H9 (cell line): ENCODE measurements at regions not wholly inside any gene's neighbourhood (a gene's known extent, or its start where the extent isn't known, plus 50 kb on each side); places are given as distances from the start of the nearest gene placed in this dataset.

Source experiments
- DNase-seq: peaks from one replicate; pipeline ENCODE4 v3.0.0-alpha.2; 2017
- H2AFZ ChIP-seq: one replicate; pipeline ENCODE4 v1.6.1; 2013; ENCODE audit warnings: mild to moderate bottlenecking, low read length, control low read depth, moderate library complexity
- H2AK5ac ChIP-seq: 2 replicates; pipeline ENCODE4 v1.6.1; 2013; ENCODE audit warnings: low read length, control low read depth, mixed read lengths; ENCODE audit not compliant: insufficient read length
- H2BK120ac ChIP-seq: one replicate; pipeline ENCODE4 v1.6.1; 2013; ENCODE audit warnings: low read depth, mild to moderate bottlenecking, low read length, control low read depth, inconsistent platforms; ENCODE audit not compliant: poor library complexity, severe bottlenecking
- H2BK12ac ChIP-seq: 2 replicates; pipeline ENCODE4 v1.6.1; 2013; ENCODE audit warnings: low read length, control low read depth, mixed read lengths, low read depth; ENCODE audit not compliant: insufficient read length
- H2BK15ac ChIP-seq: 2 replicates; pipeline ENCODE4 v1.6.1; 2013; ENCODE audit warnings: low read depth, low read length, control low read depth
- H2BK20ac ChIP-seq: one replicate; pipeline ENCODE4 v1.6.1; 2013; ENCODE audit warnings: low read depth, mild to moderate bottlenecking, low read length, control low read depth, inconsistent platforms; ENCODE audit not compliant: poor library complexity, severe bottlenecking
- H2BK5ac ChIP-seq: 2 replicates; pipeline ENCODE4 v1.6.1; 2013; ENCODE audit warnings: low read length, control low read depth, mixed read lengths; ENCODE audit not compliant: insufficient read length
- H3K14ac ChIP-seq: 2 replicates; pipeline ENCODE4 v1.6.1; 2013; ENCODE audit warnings: low read length, control low read depth; ENCODE audit not compliant: insufficient read depth
- H3K18ac ChIP-seq: 2 replicates; pipeline ENCODE4 v1.6.1; 2013; ENCODE audit warnings: low read depth, mild to moderate bottlenecking, mixed read lengths, low read length, control low read depth; ENCODE audit not compliant: insufficient read length
- H3K23ac ChIP-seq: 2 replicates; pipeline ENCODE4 v1.6.1; 2013; ENCODE audit warnings: low read length, control low read depth, mixed read lengths, low read depth; ENCODE audit not compliant: insufficient read length
- H3K23me2 ChIP-seq: 2 replicates; pipeline ENCODE4 v1.6.1; 2013; ENCODE audit warnings: low read depth, mild to moderate bottlenecking, mixed read lengths, low read length, control low read depth; ENCODE audit not compliant: insufficient read length, poor library complexity, severe bottlenecking
- H3K27ac ChIP-seq: 2 replicates; pipeline ENCODE4 v1.5.1; 2013; ENCODE audit warnings: low read length, control low read depth, mixed read lengths, low read depth; ENCODE audit not compliant: insufficient read length
- H3K27me3 ChIP-seq: 2 replicates; pipeline ENCODE4 v1.6.1; 2013; ENCODE audit warnings: low read length, control low read depth, inconsistent platforms; ENCODE audit not compliant: insufficient read depth
- H3K4ac ChIP-seq: 2 replicates; pipeline ENCODE4 v1.6.1; 2013; ENCODE audit warnings: low read depth, mild to moderate bottlenecking, control low read depth, inconsistent platforms, low read length, moderate library complexity
- H3K4me1 ChIP-seq: 2 replicates; pipeline ENCODE4 v1.6.1; 2013; ENCODE audit warnings: low read length, control low read depth, inconsistent platforms; ENCODE audit not compliant: insufficient read depth
- H3K4me2 ChIP-seq: 2 replicates; pipeline ENCODE4 v1.6.1; 2013; ENCODE audit warnings: low read length, control low read depth, mixed read lengths; ENCODE audit not compliant: insufficient read length, insufficient read depth
- H3K56ac ChIP-seq: 2 replicates; pipeline ENCODE4 v1.6.1; 2013; ENCODE audit warnings: low read depth, mild to moderate bottlenecking, mixed read lengths, low read length, control low read depth; ENCODE audit not compliant: insufficient read length
- H3K79me1 ChIP-seq: 2 replicates; pipeline ENCODE4 v1.6.1; 2013; ENCODE audit warnings: low read depth, mild to moderate bottlenecking, moderate library complexity, low read length, control low read depth, inconsistent platforms; ENCODE audit not compliant: insufficient read depth, poor library complexity, severe bottlenecking
- H3K79me2 ChIP-seq: 2 replicates; pipeline ENCODE4 v1.6.1; 2013; ENCODE audit warnings: low read length, control low read depth, inconsistent platforms; ENCODE audit not compliant: insufficient read depth
- H3K9ac ChIP-seq: 2 replicates; pipeline ENCODE4 v1.6.1; 2013; ENCODE audit warnings: low read length, control low read depth, mixed read lengths; ENCODE audit not compliant: insufficient read length; ENCODE audit errors: extremely low read depth
- H3K9me3 ChIP-seq: one replicate; pipeline ENCODE4 v1.6.1; 2013; ENCODE audit warnings: low read depth, low read length, inconsistent platforms; ENCODE audit not compliant: control insufficient read depth
- H3T11ph ChIP-seq: one replicate; pipeline ENCODE4 v1.6.1; 2013; ENCODE audit warnings: mild to moderate bottlenecking, low read length, control low read depth, inconsistent platforms
- H4K20me1 ChIP-seq: one replicate; pipeline ENCODE4 v1.6.1; 2013; ENCODE audit not compliant: control insufficient read depth, insufficient read length, insufficient read depth
- H4K5ac ChIP-seq: 2 replicates; pipeline ENCODE4 v1.6.1; 2013; ENCODE audit warnings: low read depth, mild to moderate bottlenecking, mixed read lengths, low read length, control low read depth; ENCODE audit not compliant: insufficient read length
- H4K8ac ChIP-seq: replicated peaks from 2 replicates; pipeline ENCODE4 v1.6.1; 2013; ENCODE audit warnings: low read length, control low read depth, mixed read lengths, low read depth; ENCODE audit not compliant: insufficient read length
- H4K91ac ChIP-seq: 2 replicates; pipeline ENCODE4 v1.6.1; 2013; ENCODE audit warnings: low read depth, mild to moderate bottlenecking, moderate library complexity, mixed read lengths, low read length, control low read depth; ENCODE audit not compliant: insufficient read length
- H3K27ac Mint-ChIP-seq, 3 experiments: 2 replicates in 2 of 3; 3 replicates in 1 of 3; pipeline ENCODE4 v1.8.0; 2020 to 2021; ENCODE audit warnings: mixed read lengths in 3 of 3, mild to moderate bottlenecking in 1 of 3, moderate library complexity in 1 of 3
- H3K27me3 Mint-ChIP-seq: 2 replicates; pipeline ENCODE4 v1.8.0; 2021; ENCODE audit warnings: low read depth, mild to moderate bottlenecking, moderate library complexity, mixed read lengths
- H3K36me3 Mint-ChIP-seq, 3 experiments: 2 replicates in 2 of 3; 3 replicates in 1 of 3; pipeline ENCODE4 v1.8.0; 2020 to 2021; ENCODE audit warnings: low read depth in 3 of 3, mixed read lengths in 3 of 3; ENCODE audit not compliant: insufficient read depth in 1 of 3
- H3K4me1 Mint-ChIP-seq, 2 experiments: 2 replicates each; pipeline ENCODE4 v1.8.0; 2020; ENCODE audit warnings: mixed read lengths in 2 of 2
- H3K4me3 Mint-ChIP-seq, 2 experiments: 2 replicates in 1 of 2; 3 replicates in 1 of 2; pipeline ENCODE4 v1.8.0; 2020 to 2021; ENCODE audit warnings: mild to moderate bottlenecking in 2 of 2, mixed read lengths in 2 of 2, moderate library complexity in 1 of 2
- H3K9me3 Mint-ChIP-seq, 2 experiments: 2 replicates in 1 of 2; 3 replicates in 1 of 2; pipeline ENCODE4 v1.8.0; 2020; ENCODE audit warnings: mild to moderate bottlenecking in 2 of 2, mixed read lengths in 2 of 2, moderate library complexity in 1 of 2
- WGBS: extraction: QIAGEN DNeasy Blood & Tissue Kit; methylation state at CpG from one replicate; pipeline ENCODE4 v1.1.7; 2013; ENCODE audit warnings: missing lambda C conversion rate, low lambda C conversion rate, mixed read lengths; ENCODE audit not compliant: insufficient read length; ENCODE audit errors: extremely low coverage; 5-methylcytosine and 5-hydroxymethylcytosine counted together
- TF ChIP-seq, protein P1 (sequence below): fragments of 200-600 bp; sonication (generic); conservative IDR thresholded peaks from 3 replicates; pipeline ENCODE4 v1.8.0; 2021; ENCODE audit warnings: antibody characterized with exemption, mild to moderate bottlenecking

- WGBS: no CpG with 5 or more reads among the region's 1 CpG
- Histone ChIP-seq H4K20me1 (no peaks in the 10 kb centered on the region), H3T11ph (no peak overlapping the region), H3K56ac (no peak overlapping the region), H3K4me1 (no peaks in the 10 kb centered on the region), H3K79me1 (no peaks in the 10 kb centered on the region), H4K5ac (no peak overlapping the region), H2BK12ac (no peak overlapping the region), H2BK120ac (no peak overlapping the region), H3K23me2 (no peaks in the 10 kb centered on the region), H4K8ac (no peak overlapping the region), H2BK5ac (no peak overlapping the region), H4K91ac (no peak overlapping the region), H3K27me3 (no peaks in the 10 kb centered on the region), H2BK20ac (no peak overlapping the region), H3K18ac (no peak overlapping the region), H3K14ac (no peak overlapping the region), H3K4me2 (no peak overlapping the region), H3K9me3 (no peaks in the 10 kb centered on the region), H2AFZ (no peak overlapping the region), H3K23ac (no peak overlapping the region), H3K9ac (no peak overlapping the region), H2AK5ac (no peak overlapping the region), H3K4ac (no peak overlapping the region), H3K79me2 (no peaks in the 10 kb centered on the region), H3K27ac (no peak overlapping the region), H2BK15ac (no peak overlapping the region)
- Mint-ChIP-seq H3K4me1 (no peaks in the 10 kb centered on the region), H3K36me3 (peaks cover 0 to 5% (median 4%) of the 10 kb centered on the region in 3 experiments; a peak in 5 of 7 replicates), H3K27me3 (no peaks in the 10 kb centered on the region), H3K27ac (no peak overlapping the region), H3K4me3 (no peak overlapping the region), H3K9me3 (peaks cover 3 to 4% of the 10 kb centered on the region in 2 experiments; a peak in 4 of 5 replicates)
- no peak for DNase-seq
- TF ChIP-seq, protein P1, sequence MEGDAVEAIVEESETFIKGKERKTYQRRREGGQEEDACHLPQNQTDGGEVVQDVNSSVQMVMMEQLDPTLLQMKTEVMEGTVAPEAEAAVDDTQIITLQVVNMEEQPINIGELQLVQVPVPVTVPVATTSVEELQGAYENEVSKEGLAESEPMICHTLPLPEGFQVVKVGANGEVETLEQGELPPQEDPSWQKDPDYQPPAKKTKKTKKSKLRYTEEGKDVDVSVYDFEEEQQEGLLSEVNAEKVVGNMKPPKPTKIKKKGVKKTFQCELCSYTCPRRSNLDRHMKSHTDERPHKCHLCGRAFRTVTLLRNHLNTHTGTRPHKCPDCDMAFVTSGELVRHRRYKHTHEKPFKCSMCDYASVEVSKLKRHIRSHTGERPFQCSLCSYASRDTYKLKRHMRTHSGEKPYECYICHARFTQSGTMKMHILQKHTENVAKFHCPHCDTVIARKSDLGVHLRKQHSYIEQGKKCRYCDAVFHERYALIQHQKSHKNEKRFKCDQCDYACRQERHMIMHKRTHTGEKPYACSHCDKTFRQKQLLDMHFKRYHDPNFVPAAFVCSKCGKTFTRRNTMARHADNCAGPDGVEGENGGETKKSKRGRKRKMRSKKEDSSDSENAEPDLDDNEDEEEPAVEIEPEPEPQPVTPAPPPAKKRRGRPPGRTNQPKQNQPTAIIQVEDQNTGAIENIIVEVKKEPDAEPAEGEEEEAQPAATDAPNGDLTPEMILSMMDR: no peak
Measured at GRCh38 chr7:81441750-81442149, 328.1 kb downstream of the HGF start.
